ENCODE measurements at regions not wholly inside any gene's neighbourhood (a gene's known extent, or its start where the extent isn't known, plus 50 kb on each side); places are given as distances from the start of the nearest gene placed in this dataset.

GRCh38 chr4:188242041-188242440, 102.8 kb downstream of the TRIML1 start:
- Histone ChIP-seq H3K4me1 (no peaks in the 10 kb centered on the region), H3K9me3 (no peaks in the 10 kb centered on the region), H3K4me3 (no peak overlapping the region), H3K27ac (no peak overlapping the region), H3K27me3 (no peaks in the 10 kb centered on the region), H3K36me3 (no peaks in the 10 kb centered on the region)
- no peak for TF ChIP-seq CTCF (IDR thresholded peaks at IDR 0.05)
- no peak for TF ChIP-seq POLR2A (IDR thresholded peaks at IDR 0.05)
- no peak for TF ChIP-seq POLR2AphosphoS5 (IDR thresholded peaks at IDR 0.05; ENCODE audit: insufficient read depth in 1 of 2, low read depth in 1 of 2)
- no peak for DNase-seq (ENCODE audit: extremely low spot score in 2 of 2)
- intact Hi-C loops (cut with DNase I), result no loop called here

- intact Hi-C loops (cut with DNase I), result no loop called here
- no peak for DNase-seq (ENCODE audit: extremely low spot score in 2 of 2)
- Histone ChIP-seq H3K27me3 (no peaks in the 10 kb centered on the region), H3K27ac (no peak overlapping the region), H3K9me3 (no peaks in the 10 kb centered on the region), H3K4me3 (no peak overlapping the region), H3K36me3 (no peaks in the 10 kb centered on the region), H3K4me1 (no peaks in the 10 kb centered on the region)
- no peak for TF ChIP-seq POLR2A (IDR thresholded peaks at IDR 0.05)
- no peak for TF ChIP-seq POLR2AphosphoS5 (IDR thresholded peaks at IDR 0.05; ENCODE audit: insufficient read depth in 1 of 2, low read depth in 1 of 2)
- TF ChIP-seq CTCF (IDR thresholded peaks at IDR 0.05), result no peak
These were observed 106.4 kb downstream of the TRIML1 start for GRCh38 chr4:188245651-188246050.

GRCh38 chr4:188246488-188246887, 107.2 kb downstream of the TRIML1 start:
- Histone ChIP-seq H3K27ac (no peak overlapping the region), H3K9me3 (no peaks in the 10 kb centered on the region), H3K4me1 (no peaks in the 10 kb centered on the region), H3K27me3 (no peaks in the 10 kb centered on the region), H3K36me3 (no peaks in the 10 kb centered on the region), H3K4me3 (no peak overlapping the region)
- no peak for DNase-seq (ENCODE audit: extremely low spot score in 2 of 2)
- intact Hi-C loops (cut with DNase I), result no loop called here
- TF ChIP-seq CTCF (IDR thresholded peaks at IDR 0.05) (no peak), POLR2A (IDR thresholded peaks at IDR 0.05) (no peak), POLR2AphosphoS5 (IDR thresholded peaks at IDR 0.05; ENCODE audit: insufficient read depth in 1 of 2, low read depth in 1 of 2) (no peak)

GRCh38 chr4:188254211-188254610, 115.0 kb downstream of the TRIML1 start:
- Histone ChIP-seq H3K4me3 (no peak overlapping the region), H3K36me3 (no peaks in the 10 kb centered on the region), H3K4me1 (no peaks in the 10 kb centered on the region), H3K27ac (no peak overlapping the region), H3K27me3 (no peaks in the 10 kb centered on the region), H3K9me3 (no peaks in the 10 kb centered on the region)
- no peak for TF ChIP-seq POLR2AphosphoS5 (IDR thresholded peaks at IDR 0.05; ENCODE audit: insufficient read depth in 1 of 2, low read depth in 1 of 2)
- no peak for TF ChIP-seq POLR2A (IDR thresholded peaks at IDR 0.05)
- TF ChIP-seq CTCF (IDR thresholded peaks at IDR 0.05), result no peak
- intact Hi-C loops (cut with DNase I), result no loop called here
- no peak for DNase-seq (ENCODE audit: extremely low spot score in 2 of 2)

GRCh38 chr4:188262464-188262863, 123.2 kb downstream of the TRIML1 start:
- Histone ChIP-seq H3K4me1 (no peaks in the 10 kb centered on the region), H3K27me3 (no peaks in the 10 kb centered on the region), H3K36me3 (no peaks in the 10 kb centered on the region), H3K9me3 (no peaks in the 10 kb centered on the region), H3K4me3 (no peak overlapping the region), H3K27ac (no peak overlapping the region)
- TF ChIP-seq POLR2A (IDR thresholded peaks at IDR 0.05) (no peak), CTCF (IDR thresholded peaks at IDR 0.05) (no peak), POLR2AphosphoS5 (IDR thresholded peaks at IDR 0.05; ENCODE audit: insufficient read depth in 1 of 2, low read depth in 1 of 2) (no peak)
- intact Hi-C loops (cut with DNase I), result no loop called here
- DNase-seq (ENCODE audit: extremely low spot score in 2 of 2), result no peak
